GM12878 (cell line): ENCODE measurements at regions not wholly inside any gene's neighbourhood (a gene's known extent, or its start where the extent isn't known, plus 50 kb on each side); places are given as distances from the start of the nearest gene placed in this dataset.

ENCODE experiments used
- ATAC-seq: fragments of 200-7000 bp; cut with Tn5 transposase; 3 replicates; pipeline ENCODE4 v1.9.1; 2020; ENCODE audit warnings: mild to moderate bottlenecking, moderate library complexity
- BruUV-seq: library from RNA; stranded (reverse); fragments of 400-500 nt; replicated peaks from 2 replicates; lab custom pipeline; 2021; lab: Mats Ljungman, UMichigan
- CTCF ChIA-PET: fragments of 300-600 bp; sonication (Branson Sonifier 250); formaldehyde crosslinking; extraction: SDS; loops from one replicate; lab custom pipeline; 2021; ENCODE audit warnings: inconsistent platforms; lab: Yijun Ruan, JAX
- POLR2A ChIA-PET: fragments of 350-600 bp; formaldehyde crosslinking; extraction: SDS; loops from one replicate; lab custom pipeline; 2021; ENCODE audit warnings: inconsistent platforms; lab: Charles Lee
- RAD21 ChIA-PET: fragments of 300-600 bp; sonication (Branson Sonifier 250); formaldehyde crosslinking; loops from one replicate; lab custom pipeline; 2023; ENCODE audit warnings: antibody characterized with exemption; ENCODE audit not compliant: unreplicated experiment; lab: Charles Lee
- SMC1A ChIA-PET: fragments of 300-600 bp; sonication (Branson Sonifier 250); formaldehyde crosslinking; loops from one replicate; lab custom pipeline; 2023; ENCODE audit not compliant: unreplicated experiment, uncharacterized antibody; lab: Charles Lee
- DNase-seq: peaks from one replicate; pipeline ENCODE4 v3.0.0-alpha.2; 2011; ENCODE audit warnings: low read depth, low spot score
- FAIRE-seq: peaks from 3 replicates; lab custom pipeline; 2011; peaks lifted over from hg19 to GRCh38; lab: Jason Lieb, UNC
- H2AFZ ChIP-seq: 2 replicates; pipeline ENCODE4 v1.6.0; 2011; ENCODE audit warnings: low read depth, low read length, control low read depth; ENCODE audit not compliant: control insufficient read depth
- H3K27ac ChIP-seq: 2 replicates; pipeline ENCODE4 v1.5.1; 2011; ENCODE audit warnings: control low read depth; ENCODE audit not compliant: control insufficient read depth, insufficient read depth
- H3K27me3 ChIP-seq, 2 experiments: replicated peaks in 1 of 2; 2 replicates each; pipeline versions ENCODE4 v1.6.0 to v1.6.1; 2011; ENCODE audit warnings: low read length in 1 of 2; ENCODE audit not compliant: control insufficient read depth in 2 of 2, insufficient read depth in 2 of 2
- H3K36me3 ChIP-seq, 2 experiments: 2 replicates each; pipeline ENCODE4 v1.5.1; 2011; ENCODE audit warnings: low read length in 1 of 2; ENCODE audit not compliant: control insufficient read depth in 2 of 2, insufficient read depth in 2 of 2
- H3K4me1 ChIP-seq: 2 replicates; pipeline ENCODE4 v1.6.1; 2011; ENCODE audit warnings: mild to moderate bottlenecking, low read length, moderate library complexity, mixed read lengths; ENCODE audit not compliant: control insufficient read depth, insufficient read depth
- H3K4me2 ChIP-seq: 2 replicates; pipeline ENCODE4 v1.6.0; 2011; ENCODE audit warnings: control low read depth; ENCODE audit not compliant: control insufficient read depth, insufficient read depth
- H3K4me3 ChIP-seq: fragments of 200-600 bp; sonication (generic); 2 replicates; pipeline ENCODE4 v1.5.1; 2016
- H3K79me2 ChIP-seq: 2 replicates; pipeline ENCODE4 v1.6.0; 2011; ENCODE audit warnings: low read length; ENCODE audit not compliant: control insufficient read depth, insufficient read depth
- H3K9ac ChIP-seq: 2 replicates; pipeline ENCODE4 v1.8.0; 2011; ENCODE audit warnings: low read length, control low read depth, mixed read lengths; ENCODE audit not compliant: control insufficient read depth, insufficient read depth
- H3K9me3 ChIP-seq: replicated peaks from 3 replicates; pipeline ENCODE4 v1.5.1; 2011; ENCODE audit warnings: mild to moderate bottlenecking, low read length; ENCODE audit not compliant: control insufficient read depth, insufficient read depth
- H4K20me1 ChIP-seq: 2 replicates; pipeline ENCODE4 v1.6.0; 2011; ENCODE audit not compliant: control insufficient read depth, insufficient read depth
- BHLHE40 ChIP-seq, 2 experiments: fragments of 450-650 bp in 1 of 2; IDR thresholded peaks; 2 replicates each; pipeline ENCODE4 v1.6.1; 2011 to 2017; ENCODE audit warnings: low read depth in 2 of 2, borderline replicate concordance in 1 of 2, improper control_type of control experiment in 1 of 2, low read length in 1 of 2, mild to moderate bottlenecking in 1 of 2
- EZH2 ChIP-seq: IDR thresholded peaks from 2 replicates; pipeline ENCODE4 v1.6.1; 2012; ENCODE audit warnings: low read depth, mild to moderate bottlenecking, control low read depth, inconsistent platforms, low read length, borderline replicate concordance; ENCODE audit not compliant: control insufficient read depth
- POU2F2 ChIP-seq: IDR thresholded peaks from 3 replicates; pipeline ENCODE4 v1.6.1; 2011; ENCODE audit warnings: low read depth, mild to moderate bottlenecking, low read length, borderline replicate concordance
- SMAD5 ChIP-seq: IDR thresholded peaks from 2 replicates; pipeline ENCODE4 v1.6.1; 2016; ENCODE audit warnings: antibody characterized with exemption, low read depth
- SRF ChIP-seq, 2 experiments: IDR thresholded peaks; 2 replicates each; pipeline ENCODE4 v1.6.1; 2011; ENCODE audit warnings: low read depth in 2 of 2, low read length in 2 of 2, mild to moderate bottlenecking in 1 of 2, moderate library complexity in 1 of 2
- SUPT20H ChIP-seq: IDR thresholded peaks from 2 replicates; pipeline ENCODE4 v1.6.1; 2011; ENCODE audit warnings: low read depth, mild to moderate bottlenecking, low read length, moderate library complexity, borderline replicate concordance; ENCODE audit not compliant: control insufficient read depth
- TCF12 ChIP-seq: IDR thresholded peaks from 2 replicates; pipeline ENCODE4 v1.6.1; 2011; ENCODE audit warnings: low read depth, mild to moderate bottlenecking, low read length
- WGBS: methylation state at CpG from one replicate; pipeline ENCODE4 v1.1.6; 2016; ENCODE audit warnings: low lambda C conversion rate; ENCODE audit not compliant: insufficient replicate concordance, insufficient coverage; ENCODE audit errors: missing lambda C conversion rate; 5-methylcytosine and 5-hydroxymethylcytosine counted together
- in situ Hi-C: fragments of 300-500 bp; cut with MboI; formaldehyde crosslinking; loops from 9 replicates; pipeline ENCODE4 v1.14.3; 2018; ENCODE audit warnings: mixed read lengths
- intact Hi-C: fragments of 100-400 bp; cut with micrococcal nuclease; formaldehyde crosslinking; loops from one replicate; pipeline ENCODE4 v1.14.2; 2022; ENCODE audit not compliant: unreplicated experiment
- TF ChIP-seq, protein P1 (sequence below), 3 experiments: IDR thresholded peaks in 2 of 3; conservative IDR thresholded peaks in 1 of 3; 2 replicates each; pipeline ENCODE4 v1.5.1; 2011; ENCODE audit warnings: low read depth in 3 of 3, low read length in 3 of 3, mild to moderate bottlenecking in 3 of 3, control low read depth in 2 of 3, moderate library complexity in 2 of 3, inconsistent platforms in 1 of 3, mixed read lengths in 1 of 3; ENCODE audit not compliant: control insufficient read depth in 2 of 3, insufficient read depth in 1 of 3; ENCODE audit errors: extremely low read depth in 1 of 3
- TF ChIP-seq, protein P2 (sequence below): fragments of 450-650 bp; IDR thresholded peaks from 2 replicates; pipeline ENCODE4 v1.6.1; 2017; ENCODE audit warnings: mild to moderate bottlenecking, low read depth, inconsistent platforms; ENCODE audit not compliant: poor library complexity, severe bottlenecking

DNA sequence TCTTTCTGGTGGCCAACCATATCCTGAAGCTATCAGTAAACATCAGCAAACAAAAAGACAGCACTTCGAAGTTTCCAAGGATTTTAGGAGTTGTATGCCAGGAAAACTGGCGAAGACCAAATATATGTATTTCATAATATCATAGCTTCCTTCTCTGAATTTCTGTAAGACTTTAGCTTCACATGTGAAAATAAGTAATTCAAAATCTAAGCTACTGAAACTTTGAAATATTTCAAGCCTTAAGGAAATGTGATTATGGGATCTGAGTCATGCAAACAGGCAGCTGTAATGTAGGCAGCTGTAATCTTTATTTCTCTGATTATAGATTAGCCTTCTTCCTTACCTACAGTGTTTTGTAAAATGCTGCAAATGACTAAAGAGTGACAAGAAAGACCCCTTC is 70.7 kb upstream of the ANKRD10 start (continued):
- TF ChIP-seq, protein P1, sequence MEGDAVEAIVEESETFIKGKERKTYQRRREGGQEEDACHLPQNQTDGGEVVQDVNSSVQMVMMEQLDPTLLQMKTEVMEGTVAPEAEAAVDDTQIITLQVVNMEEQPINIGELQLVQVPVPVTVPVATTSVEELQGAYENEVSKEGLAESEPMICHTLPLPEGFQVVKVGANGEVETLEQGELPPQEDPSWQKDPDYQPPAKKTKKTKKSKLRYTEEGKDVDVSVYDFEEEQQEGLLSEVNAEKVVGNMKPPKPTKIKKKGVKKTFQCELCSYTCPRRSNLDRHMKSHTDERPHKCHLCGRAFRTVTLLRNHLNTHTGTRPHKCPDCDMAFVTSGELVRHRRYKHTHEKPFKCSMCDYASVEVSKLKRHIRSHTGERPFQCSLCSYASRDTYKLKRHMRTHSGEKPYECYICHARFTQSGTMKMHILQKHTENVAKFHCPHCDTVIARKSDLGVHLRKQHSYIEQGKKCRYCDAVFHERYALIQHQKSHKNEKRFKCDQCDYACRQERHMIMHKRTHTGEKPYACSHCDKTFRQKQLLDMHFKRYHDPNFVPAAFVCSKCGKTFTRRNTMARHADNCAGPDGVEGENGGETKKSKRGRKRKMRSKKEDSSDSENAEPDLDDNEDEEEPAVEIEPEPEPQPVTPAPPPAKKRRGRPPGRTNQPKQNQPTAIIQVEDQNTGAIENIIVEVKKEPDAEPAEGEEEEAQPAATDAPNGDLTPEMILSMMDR (IDR thresholded peaks at IDR 0.05 in 2 of 3, conservative IDR thresholded peaks at IDR 0.05 in 1 of 3; ENCODE audit: control insufficient read depth in 2 of 3, extremely low read depth in 1 of 3, insufficient read depth in 1 of 3, low read depth in 3 of 3, low read length in 3 of 3): no peak
- TF ChIP-seq BHLHE40 (IDR thresholded peaks at IDR 0.05; ENCODE audit: borderline replicate concordance in 1 of 2, low read depth in 2 of 2, low read length in 1 of 2) (no peak), SRF (IDR thresholded peaks at IDR 0.05; ENCODE audit: low read depth in 2 of 2, low read length in 2 of 2) (no peak), SMAD5 (no peak)

DNA sequence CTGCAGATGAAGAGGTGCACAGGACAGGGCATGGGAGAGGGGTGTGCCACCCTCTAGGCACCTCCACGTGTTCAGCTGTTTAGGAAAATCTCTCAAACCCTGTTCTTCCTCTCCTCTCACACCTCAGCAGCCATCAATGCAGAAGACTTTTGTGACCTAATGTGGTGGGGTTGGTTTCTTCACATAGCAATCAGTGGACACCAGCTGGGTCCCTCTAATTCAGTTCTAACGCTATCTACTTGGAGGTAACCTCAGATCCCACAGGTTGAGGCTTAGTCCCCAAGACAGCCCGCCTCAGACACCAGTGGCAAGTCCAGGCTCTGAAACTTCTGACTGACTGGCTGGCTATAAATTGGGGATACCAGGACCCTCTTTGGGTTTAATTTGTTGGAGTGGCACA is 69.9 kb upstream of the ANKRD10 start:
- H4K20me1 ChIP-seq: no peaks in the 10 kb centered on the region
- CTCF ChIA-PET: interaction anchor here (0.6 to 2.0 kb wide), 2 partner anchors 69 to 88 kb away, joined by 3 to 4 read pairs; no protein-coding TSS in a partner anchor

More for the DNA sequence above, 69.9 kb upstream of the ANKRD10 start:
- Histone ChIP-seq H3K9me3 (no peaks in the 10 kb centered on the region; the same call in 2 of the 3 replicates), H3K4me2 (no peak overlapping the region), H3K79me2 (no peaks in the 10 kb centered on the region), H3K4me1 (no peaks in the 10 kb centered on the region), H3K27me3 (no peaks in the 10 kb centered on the region), H3K4me3 (no peak overlapping the region), H3K36me3 (no peaks in the 10 kb centered on the region), H3K27ac (no peak overlapping the region), H2AFZ (no peak overlapping the region), H3K9ac (no peak overlapping the region)
- no TSS peak for BruUV-seq
- RAD21 ChIA-PET: no interaction called here
- ATAC-seq (no peak), FAIRE-seq (no peak), DNase-seq (no peak)
- TF ChIP-seq EZH2: no peak
- TF ChIP-seq TCF12: no peak
- TF ChIP-seq, protein P2, sequence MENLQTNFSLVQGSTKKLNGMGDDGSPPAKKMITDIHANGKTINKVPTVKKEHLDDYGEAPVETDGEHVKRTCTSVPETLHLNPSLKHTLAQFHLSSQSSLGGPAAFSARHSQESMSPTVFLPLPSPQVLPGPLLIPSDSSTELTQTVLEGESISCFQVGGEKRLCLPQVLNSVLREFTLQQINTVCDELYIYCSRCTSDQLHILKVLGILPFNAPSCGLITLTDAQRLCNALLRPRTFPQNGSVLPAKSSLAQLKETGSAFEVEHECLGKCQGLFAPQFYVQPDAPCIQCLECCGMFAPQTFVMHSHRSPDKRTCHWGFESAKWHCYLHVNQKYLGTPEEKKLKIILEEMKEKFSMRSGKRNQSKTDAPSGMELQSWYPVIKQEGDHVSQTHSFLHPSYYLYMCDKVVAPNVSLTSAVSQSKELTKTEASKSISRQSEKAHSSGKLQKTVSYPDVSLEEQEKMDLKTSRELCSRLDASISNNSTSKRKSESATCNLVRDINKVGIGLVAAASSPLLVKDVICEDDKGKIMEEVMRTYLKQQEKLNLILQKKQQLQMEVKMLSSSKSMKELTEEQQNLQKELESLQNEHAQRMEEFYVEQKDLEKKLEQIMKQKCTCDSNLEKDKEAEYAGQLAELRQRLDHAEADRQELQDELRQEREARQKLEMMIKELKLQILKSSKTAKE: no peak
- no peak for TF ChIP-seq SUPT20H
- TF ChIP-seq POU2F2: no peak
- intact Hi-C loops: no loop called here
- 10% methylated on average over 3 of the region's 3 CpGs for WGBS
- SMC1A ChIA-PET: interaction anchor here (2.6 kb wide), 1 partner anchor 9 kb away, joined by 12 read pairs; no protein-coding TSS in a partner anchor
- in situ Hi-C loops: no loop called here
- POLR2A ChIA-PET: no interaction called here
